B cell (primary cell): ENCODE measurements at regions not wholly inside any gene's neighbourhood (a gene's known extent, or its start where the extent isn't known, plus 50 kb on each side); places are given as distances from the start of the nearest gene placed in this dataset.

ENCODE experiments used
- ATAC-seq: fragments of 200-7000 bp; cut with Tn5 transposase; one replicate; pipeline ENCODE4 v1.10.0; 2021; ENCODE audit warnings: low read depth, mild to moderate bottlenecking, moderate number of reproducible peaks, moderate library complexity
- CTCF ChIA-PET: fragments of 350-600 bp; sonication (Branson Sonifier 250); formaldehyde crosslinking; loops from one replicate; lab custom pipeline; 2021; ENCODE audit warnings: antibody characterized with exemption, inconsistent platforms; lab: Charles Lee
- POLR2A ChIA-PET: fragments of 350-600 bp; sonication (Branson Sonifier 250); formaldehyde crosslinking; loops from one replicate; lab custom pipeline; 2021; ENCODE audit warnings: antibody characterized with exemption; lab: Charles Lee
- DNase-seq: peaks from one replicate; pipeline ENCODE4 v3.0.0; 2013
- H2AFZ ChIP-seq: 2 replicates; pipeline ENCODE4 v1.6.1; 2012; ENCODE audit warnings: mild to moderate bottlenecking, low read depth, low read length; ENCODE audit not compliant: insufficient read depth, poor library complexity, severe bottlenecking
- H3K27ac ChIP-seq, 2 donors: 1 replicate in 1 of 2; 2 replicates in 1 of 2; pipeline ENCODE4 v1.5.1; 2012 to 2013; ENCODE audit warnings: low read length in 2 of 2, mild to moderate bottlenecking in 2 of 2, moderate library complexity in 1 of 2
- H3K27me3 ChIP-seq, 4 experiments: fragments of 200-600 bp in 1 of 4; sonication (generic) in 1 of 4; replicated peaks in 1 of 4; 1 replicate in 2 of 4; 2 replicates in 2 of 4; pipeline versions ENCODE4 v1.6.1 to v1.7.0; 2013 to 2016; ENCODE audit warnings: low read length in 3 of 4, mild to moderate bottlenecking in 2 of 4, mixed read lengths in 1 of 4, moderate library complexity in 1 of 4; ENCODE audit not compliant: insufficient read depth in 4 of 4, control insufficient read depth in 3 of 4; ENCODE audit errors: control extremely low read depth in 1 of 4
- H3K36me3 ChIP-seq, 2 experiments: replicated peaks in 1 of 2; 1 replicate in 1 of 2; 2 replicates in 1 of 2; pipeline versions ENCODE4 v1.6.1 to v1.7.1; 2013; ENCODE audit warnings: low read length in 1 of 2; ENCODE audit not compliant: insufficient read depth in 2 of 2, control insufficient read depth in 1 of 2; ENCODE audit errors: control extremely low read depth in 1 of 2, extremely low read depth in 1 of 2
- H3K4me1 ChIP-seq, 2 donors: fragments of 200-600 bp in 1 of 2; sonication (generic) in 1 of 2; 1 replicate in 1 of 2; 2 replicates in 1 of 2; pipeline versions ENCODE4 v1.5.1 to v1.6.1; 2013 to 2017; ENCODE audit warnings: low read length in 2 of 2; ENCODE audit not compliant: control insufficient read depth in 2 of 2, insufficient read depth in 2 of 2
- H3K4me2 ChIP-seq: replicated peaks from 2 replicates; pipeline ENCODE3; 2012; ENCODE audit warnings: mild to moderate bottlenecking, low read depth, low read length; ENCODE audit not compliant: poor library complexity, severe bottlenecking
- H3K4me3 ChIP-seq, 5 experiments: fragments of 200-600 bp in 1 of 5; sonication (generic) in 1 of 5; 1 replicate in 3 of 5; 2 replicates in 2 of 5; pipeline versions ENCODE4 v1.5.1 to v1.7.0; 2011 to 2016; ENCODE audit warnings: low read length in 4 of 5, mild to moderate bottlenecking in 4 of 5, low read depth in 2 of 5, control low read depth in 1 of 5, moderate library complexity in 1 of 5; ENCODE audit not compliant: insufficient read depth in 1 of 5; ENCODE audit errors: control extremely low read depth in 1 of 5, extremely low read depth in 1 of 5
- H3K79me2 ChIP-seq: fragments of 200-600 bp; sonication (generic); one replicate; pipeline ENCODE4 v1.6.0; 2016; ENCODE audit warnings: low read length; ENCODE audit not compliant: control insufficient read depth, insufficient read depth
- H3K9ac ChIP-seq: fragments of 200-600 bp; sonication (generic); 2 replicates; pipeline ENCODE4 v1.6.1; 2017; ENCODE audit warnings: mild to moderate bottlenecking, low read length, moderate library complexity
- H3K9me3 ChIP-seq, 3 donors: one replicate each; pipeline versions ENCODE4 v1.6.1 to v1.7.1; 2013; ENCODE audit warnings: low read length in 2 of 3; ENCODE audit not compliant: control insufficient read depth in 2 of 3, insufficient read depth in 1 of 3; ENCODE audit errors: control extremely low read depth in 1 of 3
- H4K20me1 ChIP-seq: 2 replicates; pipeline ENCODE4 v1.6.0; 2012; ENCODE audit warnings: mild to moderate bottlenecking, low read length; ENCODE audit not compliant: insufficient read depth, control insufficient read depth, poor library complexity, severe bottlenecking
- H3K27ac Mint-ChIP-seq: one replicate; pipeline ENCODE4 v1.8.0; 2021; ENCODE audit warnings: mixed read lengths
- H3K27me3 Mint-ChIP-seq: one replicate; pipeline ENCODE4 v1.8.0; 2021; ENCODE audit warnings: mixed read lengths
- H3K4me1 Mint-ChIP-seq: one replicate; pipeline ENCODE4 v1.8.0; 2021; ENCODE audit warnings: mixed read lengths
- H3K4me3 Mint-ChIP-seq: one replicate; pipeline ENCODE4 v1.8.0; 2021; ENCODE audit warnings: mixed read lengths
- H3K9me3 Mint-ChIP-seq: one replicate; pipeline ENCODE4 v1.8.0; 2022; ENCODE audit warnings: mixed read lengths; ENCODE audit not compliant: insufficient read depth
- CTCF ChIP-seq: fragments of 200-600 bp; IDR thresholded peaks from one replicate; pipeline ENCODE4 v1.8.0; 2022; ENCODE audit warnings: antibody characterized with exemption, mild to moderate bottlenecking
- EZH2 ChIP-seq: IDR thresholded peaks from 2 replicates; pipeline ENCODE4 v1.6.1; 2012; ENCODE audit warnings: borderline replicate concordance, low read depth, mild to moderate bottlenecking, moderate library complexity, low read length; ENCODE audit not compliant: insufficient read depth, poor library complexity, severe bottlenecking
- WGBS: methylation state at CpG from one replicate; pipeline ENCODE4 v1.1.5; 2013; ENCODE audit warnings: missing lambda C conversion rate; ENCODE audit not compliant: insufficient coverage; 5-methylcytosine and 5-hydroxymethylcytosine counted together
- intact Hi-C: fragments of 100-400 bp; cut with micrococcal nuclease; formaldehyde crosslinking; loops from one replicate; pipeline ENCODE4 v1.10.0; 2022

GRCh38 chr3:181568693-181569092 lies 143.0 kb upstream of the SOX2 start:
- intact Hi-C loops, result no loop called here
- TF ChIP-seq CTCF (no peak), EZH2 (no peak)
- no peaks in the 10 kb centered on the region for H3K4me1 ChIP-seq
- DNase-seq (no peak), ATAC-seq (no peak)
- no CpG with 5 or more reads among the region's 3 CpGs for WGBS
- H3K9ac ChIP-seq, result no peak overlapping the region
- no peak overlapping the region for H3K4me3 Mint-ChIP-seq
- H3K4me2 ChIP-seq, result no peak overlapping the region
- H3K27me3 Mint-ChIP-seq, result no peaks in the 10 kb centered on the region
- no peaks in the 10 kb centered on the region for H3K79me2 ChIP-seq
- no peaks in the 10 kb centered on the region for H3K4me1 Mint-ChIP-seq
- no peaks in the 10 kb centered on the region for H3K27me3 ChIP-seq
- no peaks in the 10 kb centered on the region for H4K20me1 ChIP-seq
- ChIA-PET CTCF (no interaction called here), POLR2A (no interaction called here)
- no peak overlapping the region for H3K27ac ChIP-seq
- H2AFZ ChIP-seq, result no peak overlapping the region
- no peak overlapping the region for H3K27ac Mint-ChIP-seq
- H3K36me3 ChIP-seq, result no peaks in the 10 kb centered on the region
- H3K4me3 ChIP-seq, result no peak overlapping the region
- H3K9me3 ChIP-seq, result peaks cover 0 to 1% (median 0%) of the 10 kb centered on the region in 3 donors
- no peaks in the 10 kb centered on the region for H3K9me3 Mint-ChIP-seq

- no peak overlapping the region for H3K27ac ChIP-seq
- H3K4me2 ChIP-seq, result no peak overlapping the region
- intact Hi-C loops, result no loop called here
- H3K27me3 ChIP-seq, result no peaks in the 10 kb centered on the region
- no peaks in the 10 kb centered on the region for H3K4me1 ChIP-seq
- Mint-ChIP-seq H3K27ac (no peak overlapping the region), H3K9me3 (no peaks in the 10 kb centered on the region), H3K27me3 (no peaks in the 10 kb centered on the region), H3K4me3 (no peak overlapping the region), H3K4me1 (no peaks in the 10 kb centered on the region)
- DNase-seq, result no peak
- ChIA-PET POLR2A (no interaction called here), CTCF (no interaction called here)
- no peaks in the 10 kb centered on the region for H3K36me3 ChIP-seq
- no peaks in the 10 kb centered on the region for H4K20me1 ChIP-seq
- H3K9me3 ChIP-seq, result peaks cover 0 to 1% (median 0%) of the 10 kb centered on the region in 3 donors
- TF ChIP-seq CTCF, result no peak
- no peak for TF ChIP-seq EZH2
- no peak for ATAC-seq
- H3K9ac ChIP-seq, result no peak overlapping the region
- no peaks in the 10 kb centered on the region for H3K79me2 ChIP-seq
- H3K4me3 ChIP-seq, result no peak overlapping the region
- H2AFZ ChIP-seq, result no peak overlapping the region
- WGBS, result 100% methylated on average over 1 of the region's 3 CpGs
Observed at GRCh38 chr3:181568248-181568647, 143.5 kb upstream of the SOX2 start.
